OCI-LY1 (cell line): ENCODE measurements at regions not wholly inside any gene's neighbourhood (a gene's known extent, or its start where the extent isn't known, plus 50 kb on each side); places are given as distances from the start of the nearest gene placed in this dataset.

Source experiments
- H2AFZ ChIP-seq: fragments of 200-600 bp; sonication (generic), shearing (Covaris generic); 2 replicates; pipeline ENCODE4 v1.6.0; 2014; ENCODE audit warnings: antibody characterized with exemption, mild to moderate bottlenecking, low read length
- H3F3A ChIP-seq: fragments of 200-600 bp; sonication (generic), shearing (Covaris generic); 2 replicates; pipeline ENCODE4 v1.6.0; 2014; ENCODE audit warnings: mild to moderate bottlenecking, antibody characterized with exemption, low read length, moderate library complexity; ENCODE audit not compliant: insufficient read depth
- H3K27ac ChIP-seq: fragments of 200-600 bp; sonication (generic); 2 replicates; pipeline ENCODE4 v1.5.1; 2014; ENCODE audit warnings: low read length, mixed run types, mild to moderate bottlenecking, low read depth; ENCODE audit not compliant: poor library complexity, severe bottlenecking
- H3K27me3 ChIP-seq: fragments of 200-600 bp; sonication (generic); 2 replicates; pipeline ENCODE4 v1.6.0; 2014; ENCODE audit warnings: antibody characterized with exemption, mild to moderate bottlenecking, low read length, moderate library complexity; ENCODE audit not compliant: insufficient read depth
- H3K36me3 ChIP-seq: fragments of 200-600 bp; sonication (generic); 2 replicates; pipeline ENCODE4 v1.6.1; 2014; ENCODE audit warnings: mild to moderate bottlenecking, antibody characterized with exemption, low read length, moderate library complexity, mixed read lengths; ENCODE audit not compliant: insufficient read depth
- H3K4me1 ChIP-seq: fragments of 200-600 bp; sonication (generic); 2 replicates; pipeline ENCODE4 v1.5.1; 2014; ENCODE audit warnings: mild to moderate bottlenecking, low read length, moderate library complexity; ENCODE audit not compliant: insufficient read depth, severe bottlenecking
- H3K4me2 ChIP-seq: fragments of 200-600 bp; sonication (generic), shearing (Covaris generic); 2 replicates; pipeline ENCODE4 v1.6.1; 2014; ENCODE audit warnings: low read length
- H3K4me3 ChIP-seq: fragments of 200-600 bp; sonication (generic); 2 replicates; pipeline ENCODE4 v1.5.1; 2014; ENCODE audit warnings: low read length, low read depth, mild to moderate bottlenecking, mixed read lengths; ENCODE audit not compliant: poor library complexity, severe bottlenecking
- H3K79me2 ChIP-seq: fragments of 200-600 bp; shearing (Covaris generic); 2 replicates; pipeline ENCODE4 v1.6.1; 2016; ENCODE audit warnings: mixed run types, low read length, mixed read lengths; ENCODE audit not compliant: insufficient read depth
- H3K9ac ChIP-seq: fragments of 200-600 bp; sonication (generic), shearing (Covaris generic); 2 replicates; pipeline ENCODE4 v1.6.1; 2014; ENCODE audit warnings: mild to moderate bottlenecking, low read length, mixed read lengths
- H3K9me2 ChIP-seq: fragments of 200-600 bp; sonication (generic), shearing (Covaris generic); 2 replicates; pipeline ENCODE4 v1.6.1; 2014; ENCODE audit warnings: low read depth, mild to moderate bottlenecking, low read length, mixed read lengths
- H3K9me3 ChIP-seq: fragments of 200-600 bp; shearing (Covaris generic); 2 replicates; pipeline ENCODE4 v1.6.1; 2014; ENCODE audit warnings: low read length, mixed read lengths
- H4K20me1 ChIP-seq: fragments of 200-600 bp; sonication (generic), shearing (Covaris generic); 2 replicates; pipeline ENCODE4 v1.6.0; 2016; ENCODE audit warnings: mild to moderate bottlenecking, low read length; ENCODE audit not compliant: insufficient read depth
- EZH2 ChIP-seq: fragments of 200-600 bp; sonication (generic), shearing (Covaris generic); IDR thresholded peaks from 2 replicates; pipeline ENCODE4 v1.8.0; 2017; ENCODE audit warnings: borderline replicate concordance, mixed run types, mild to moderate bottlenecking, antibody characterized with exemption, low read length, moderate library complexity, mixed read lengths
- TF ChIP-seq, protein P1 (sequence below): fragments of 200-600 bp; sonication (generic), shearing (Covaris generic); IDR thresholded peaks from 2 replicates; pipeline ENCODE4 v1.5.1; 2017; ENCODE audit warnings: mild to moderate bottlenecking, antibody characterized with exemption, low read length, moderate library complexity, mixed read lengths

DNA sequence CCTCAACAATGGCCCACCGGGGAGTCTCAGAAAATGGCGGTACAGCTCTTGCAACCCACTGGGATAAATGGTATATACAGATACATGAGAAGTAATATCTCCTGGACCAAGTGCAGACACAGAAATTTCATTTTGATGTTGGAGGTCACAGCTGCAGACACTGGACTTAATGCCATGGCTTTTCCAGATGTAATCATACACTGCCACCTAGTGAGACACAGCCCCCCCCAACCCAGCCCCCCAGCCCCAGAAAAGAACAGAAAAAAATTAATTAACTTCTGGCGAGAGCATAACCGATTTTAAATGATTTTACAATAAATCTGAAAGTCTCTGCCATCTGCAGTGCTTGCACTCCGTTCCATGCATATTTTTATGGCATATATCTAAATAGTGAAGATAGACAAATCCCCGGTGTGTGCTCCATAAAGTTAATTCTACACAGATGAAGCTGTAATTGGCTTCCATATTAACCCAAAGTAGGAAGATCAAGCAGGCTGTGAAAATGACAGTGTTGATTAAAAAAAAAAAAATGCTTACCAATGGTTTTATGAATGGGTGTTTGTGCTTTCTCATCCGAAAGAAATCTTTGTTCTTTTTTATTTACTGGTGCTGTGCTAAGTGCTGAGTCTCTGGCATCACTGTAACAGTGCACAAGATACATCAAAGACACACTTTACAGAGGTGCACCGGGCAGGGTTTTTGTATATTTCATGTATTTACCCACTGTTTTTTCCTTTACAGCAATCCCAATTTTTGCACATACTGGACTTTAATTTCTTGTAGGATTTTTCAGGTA, 804.1 kb downstream of the TFAP2A start:
- no peak overlapping the region for H3K4me3 ChIP-seq
- H3K27ac ChIP-seq = no peak overlapping the region
- H3K4me2 ChIP-seq = no peak overlapping the region
- no peaks in the 10 kb centered on the region for H3K27me3 ChIP-seq
- no peak overlapping the region for H3K9ac ChIP-seq
- H4K20me1 ChIP-seq = no peaks in the 10 kb centered on the region
- no peaks in the 10 kb centered on the region for H3K36me3 ChIP-seq
- H3K4me1 ChIP-seq = no peaks in the 10 kb centered on the region
- H3K9me3 ChIP-seq = no peaks in the 10 kb centered on the region
- no peaks in the 10 kb centered on the region for H3K9me2 ChIP-seq
- H3F3A ChIP-seq = no peaks in the 10 kb centered on the region
- H3K79me2 ChIP-seq = no peaks in the 10 kb centered on the region
- H2AFZ ChIP-seq = no peak overlapping the region
- TF ChIP-seq, protein P1, sequence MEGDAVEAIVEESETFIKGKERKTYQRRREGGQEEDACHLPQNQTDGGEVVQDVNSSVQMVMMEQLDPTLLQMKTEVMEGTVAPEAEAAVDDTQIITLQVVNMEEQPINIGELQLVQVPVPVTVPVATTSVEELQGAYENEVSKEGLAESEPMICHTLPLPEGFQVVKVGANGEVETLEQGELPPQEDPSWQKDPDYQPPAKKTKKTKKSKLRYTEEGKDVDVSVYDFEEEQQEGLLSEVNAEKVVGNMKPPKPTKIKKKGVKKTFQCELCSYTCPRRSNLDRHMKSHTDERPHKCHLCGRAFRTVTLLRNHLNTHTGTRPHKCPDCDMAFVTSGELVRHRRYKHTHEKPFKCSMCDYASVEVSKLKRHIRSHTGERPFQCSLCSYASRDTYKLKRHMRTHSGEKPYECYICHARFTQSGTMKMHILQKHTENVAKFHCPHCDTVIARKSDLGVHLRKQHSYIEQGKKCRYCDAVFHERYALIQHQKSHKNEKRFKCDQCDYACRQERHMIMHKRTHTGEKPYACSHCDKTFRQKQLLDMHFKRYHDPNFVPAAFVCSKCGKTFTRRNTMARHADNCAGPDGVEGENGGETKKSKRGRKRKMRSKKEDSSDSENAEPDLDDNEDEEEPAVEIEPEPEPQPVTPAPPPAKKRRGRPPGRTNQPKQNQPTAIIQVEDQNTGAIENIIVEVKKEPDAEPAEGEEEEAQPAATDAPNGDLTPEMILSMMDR = no peak
- TF ChIP-seq EZH2 = no peak

DNA sequence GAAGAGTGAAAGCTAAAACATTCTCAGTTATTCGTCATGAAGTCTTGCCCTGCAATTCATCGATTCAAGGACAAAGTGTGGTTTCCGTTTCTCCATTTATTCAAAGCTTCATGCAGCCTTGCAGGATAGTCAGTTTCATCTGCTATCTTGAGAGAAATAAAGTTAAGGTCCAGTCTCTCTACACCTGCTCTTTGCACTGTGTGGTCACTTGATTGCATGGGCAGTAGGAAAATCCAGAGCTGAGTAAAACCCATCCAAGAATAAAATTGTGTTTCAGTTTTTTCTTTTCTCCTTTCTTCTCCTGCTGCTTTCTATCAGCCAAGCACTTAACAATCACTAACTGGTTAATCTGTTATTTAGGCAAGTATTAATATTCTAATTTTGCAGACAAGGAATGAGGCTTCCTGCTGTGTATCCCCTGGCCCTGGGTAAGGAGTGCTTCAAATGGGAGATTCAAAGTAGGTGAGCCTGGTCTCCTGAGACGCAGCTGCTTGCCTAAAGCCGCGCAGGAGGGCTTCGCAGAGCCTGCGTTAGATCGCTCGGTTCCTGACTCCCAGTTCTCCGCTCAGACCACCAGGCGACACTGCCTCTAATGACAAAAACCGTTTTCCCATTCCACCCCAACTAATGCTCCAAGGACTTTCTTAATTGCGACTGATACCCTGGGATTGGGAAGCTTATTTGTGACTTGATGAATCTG, 808.3 kb downstream of the TFAP2A start:
- no peaks in the 10 kb centered on the region for H3K9me3 ChIP-seq
- H3K9me2 ChIP-seq = no peaks in the 10 kb centered on the region
- no peak for TF ChIP-seq EZH2
- TF ChIP-seq, protein P1 = no peak
- H2AFZ ChIP-seq = no peak overlapping the region
- H3K79me2 ChIP-seq = no peaks in the 10 kb centered on the region
- no peaks in the 10 kb centered on the region for H4K20me1 ChIP-seq
- no peak overlapping the region for H3K4me3 ChIP-seq
- H3F3A ChIP-seq = no peaks in the 10 kb centered on the region
- no peak overlapping the region for H3K9ac ChIP-seq
- no peaks in the 10 kb centered on the region for H3K36me3 ChIP-seq
- no peak overlapping the region for H3K4me2 ChIP-seq
- no peak overlapping the region for H3K27ac ChIP-seq
- H3K27me3 ChIP-seq = no peaks in the 10 kb centered on the region
- no peaks in the 10 kb centered on the region for H3K4me1 ChIP-seq

DNA sequence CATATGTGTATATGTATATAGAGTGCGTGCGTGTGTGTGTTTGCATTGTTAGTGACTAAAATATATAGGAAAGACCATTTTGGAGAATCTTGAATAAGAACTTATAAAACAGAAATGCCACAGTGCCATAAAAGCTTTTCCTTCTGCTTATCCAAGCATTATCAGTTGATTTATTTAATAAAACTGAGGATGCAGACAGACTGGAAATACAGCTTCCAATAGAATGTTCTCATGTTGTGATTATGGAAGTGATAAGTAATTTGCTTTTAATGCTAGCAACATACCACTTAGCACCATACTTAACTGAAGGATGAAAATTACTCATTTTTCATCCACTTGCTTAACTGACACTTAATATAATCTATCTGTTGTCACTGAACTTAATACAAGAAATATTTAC, 820.1 kb downstream of the TFAP2A start:
- H3K4me1 ChIP-seq = no peaks in the 10 kb centered on the region
- H3K9me3 ChIP-seq = no peaks in the 10 kb centered on the region
- no peaks in the 10 kb centered on the region for H3F3A ChIP-seq
- no peak for TF ChIP-seq EZH2
- TF ChIP-seq, protein P1 = no peak
- H3K9ac ChIP-seq = no peak overlapping the region
- H3K4me2 ChIP-seq = no peak overlapping the region
- no peaks in the 10 kb centered on the region for H4K20me1 ChIP-seq
- H3K36me3 ChIP-seq = no peaks in the 10 kb centered on the region
- no peak overlapping the region for H2AFZ ChIP-seq
- H3K4me3 ChIP-seq = no peak overlapping the region
- H3K9me2 ChIP-seq = no peaks in the 10 kb centered on the region
- no peaks in the 10 kb centered on the region for H3K79me2 ChIP-seq
- H3K27me3 ChIP-seq = no peaks in the 10 kb centered on the region
- no peak overlapping the region for H3K27ac ChIP-seq
